ENCODE measurements at regions not wholly inside any gene's neighbourhood (a gene's known extent, or its start where the extent isn't known, plus 50 kb on each side); places are given as distances from the start of the nearest gene placed in this dataset.

- TF ChIP-seq HOXA7 (CRISPR knock-in tag; IDR thresholded peaks at IDR 0.05) (no peak), MAX (IDR thresholded peaks at IDR 0.05) (no peak), ZC3H11A (IDR thresholded peaks at IDR 0.05) (no peak), HES2 (IDR thresholded peaks at IDR 0.05) (no peak), NR3C1 (IDR thresholded peaks at IDR 0.05) (no peak), NFE2L2 (conservative IDR thresholded peaks at IDR 0.05; ENCODE audit: low read length) (no peak), RAD21 (conservative IDR thresholded peaks at IDR 0.05 in 1 of 2, IDR thresholded peaks at IDR 0.05 in 1 of 2) (no peak), MYC (IDR thresholded peaks at IDR 0.05; ENCODE audit: borderline replicate concordance, low read length) (no peak), CEBPB (IDR thresholded peaks at IDR 0.05) (no peak), ESRRA (IDR thresholded peaks at IDR 0.05; ENCODE audit: borderline replicate concordance, low read length) (no peak), ZFP36 (IDR thresholded peaks at IDR 0.05; ENCODE audit: borderline replicate concordance, partially characterized antibody) (no peak), POLR2A (IDR thresholded peaks at IDR 0.05; ENCODE audit: low read length) (no peak), RNF2 (IDR thresholded peaks at IDR 0.05; ENCODE audit: borderline replicate concordance, low read depth) (no peak)
- ATAC-seq (no peak), DNase-seq (ENCODE audit: low read depth in 1 of 2, low spot score in 1 of 2) (no peak), FAIRE-seq (no peak)
- WGBS (ENCODE audit: missing lambda C conversion rate) = 77% methylated on average over 9 of the region's 9 CpGs
- H3K4me3 ChIP-seq = no peak overlapping the region
- POLR2A ChIA-PET = no interaction called here
- CTCF ChIA-PET = no interaction called here
- H3K27ac ChIP-seq = no peak overlapping the region
- H3K4me2 ChIP-seq = no peak overlapping the region
- no peaks in the 10 kb centered on the region for H3K9me3 ChIP-seq
- no peaks in the 10 kb centered on the region for H3K4me1 ChIP-seq
Observed at GRCh38 chr6:154606457-154606856, 96.0 kb upstream of the CNKSR3 start.

GRCh38 chr6:154606860-154607259 lies 96.4 kb upstream of the CNKSR3 start:
- TF ChIP-seq ZC3H11A (IDR thresholded peaks at IDR 0.05) (no peak), MAZ (IDR thresholded peaks at IDR 0.05; ENCODE audit: borderline replicate concordance, low read depth, low read length) (no peak)
- Histone ChIP-seq H3K4me3 (no peak overlapping the region), H3K9me3 (no peaks in the 10 kb centered on the region), H3K27ac (no peak overlapping the region), H3K4me1 (no peaks in the 10 kb centered on the region), H3K4me2 (no peak overlapping the region)
- ATAC-seq (no peak), DNase-seq (ENCODE audit: low read depth in 1 of 2, low spot score in 1 of 2) (no peak), FAIRE-seq (no peak)
- WGBS (ENCODE audit: missing lambda C conversion rate) = 50% methylated on average over 2 of the region's 2 CpGs
- CTCF ChIA-PET = no interaction called here
- POLR2A ChIA-PET = no interaction called here

- DNase-seq (ENCODE audit: low read depth in 1 of 2, low spot score in 1 of 2) (no peak), ATAC-seq (no peak), FAIRE-seq (no peak)
- Histone ChIP-seq H3K9me3 (no peaks in the 10 kb centered on the region), H3K27ac (no peak overlapping the region), H3K4me2 (no peak overlapping the region), H3K4me1 (peaks cover 6% of the 10 kb centered on the region; the same call in 2 of the 3 replicates), H3K4me3 (no peak overlapping the region)
- no peak for TF ChIP-seq CEBPB (IDR thresholded peaks at IDR 0.05)
- TF ChIP-seq MAZ (IDR thresholded peaks at IDR 0.05; ENCODE audit: borderline replicate concordance, low read depth, low read length) = no peak
- TF ChIP-seq ZC3H11A (IDR thresholded peaks at IDR 0.05) = no peak
- no peak for TF ChIP-seq BCL3 (IDR thresholded peaks at IDR 0.05)
- TF ChIP-seq REST (IDR thresholded peaks at IDR 0.05) = no peak
- TF ChIP-seq EHF (CRISPR knock-in tag; IDR thresholded peaks at IDR 0.05) = no peak
- no peak for TF ChIP-seq SMC3 (IDR thresholded peaks at IDR 0.05)
- no peak for TF ChIP-seq PHF8 (IDR thresholded peaks at IDR 0.05; ENCODE audit: borderline replicate concordance, low read depth)
- no peak for TF ChIP-seq CTCF (IDR thresholded peaks at IDR 0.05)
- no peak for TF ChIP-seq FOXS1 (CRISPR knock-in tag; IDR thresholded peaks at IDR 0.05)
- WGBS (ENCODE audit: missing lambda C conversion rate) = 65% methylated on average over 3 of the region's 3 CpGs
- ChIA-PET POLR2A (no interaction called here), CTCF (interaction anchor here (0.6 kb wide), 1 partner anchor 33 kb away, joined by 4 read pairs; no protein-coding TSS in a partner anchor)
Observed at GRCh38 chr6:154611241-154611640, 100.8 kb upstream of the CNKSR3 start.

All from A549 (cell line).